AG04449 (cell line): ENCODE measurements at regions not wholly inside any gene's neighbourhood (a gene's known extent, or its start where the extent isn't known, plus 50 kb on each side); places are given as distances from the start of the nearest gene placed in this dataset.

Source experiments
- CTCF ChIA-PET: fragments of 350-600 bp; formaldehyde crosslinking; extraction: SDS; loops from one replicate; lab custom pipeline; 2021; ENCODE audit warnings: antibody characterized with exemption; lab: Yijun Ruan, JAX
- POLR2A ChIA-PET: fragments of 400-600, 350-600 bp; formaldehyde crosslinking; extraction: SDS; loops from one replicate; lab custom pipeline; 2020; ENCODE audit warnings: antibody characterized with exemption, inconsistent platforms; lab: Yijun Ruan, JAX
- DNase-seq: peaks from one replicate; pipeline ENCODE4 v3.0.0-alpha.2; 2010; ENCODE audit warnings: low read depth, low spot score
- H3K4me3 ChIP-seq: 2 replicates; pipeline ENCODE4 v1.5.1; 2011; ENCODE audit warnings: low read depth, mild to moderate bottlenecking, control low read depth, low read length
- CTCF ChIP-seq: IDR thresholded peaks from one replicate; pipeline ENCODE4 v1.5.1; 2011; ENCODE audit warnings: mild to moderate bottlenecking, moderate library complexity, low read length, control low read depth, inconsistent platforms; ENCODE audit not compliant: insufficient read depth; ENCODE audit errors: missing control alignments

DNA sequence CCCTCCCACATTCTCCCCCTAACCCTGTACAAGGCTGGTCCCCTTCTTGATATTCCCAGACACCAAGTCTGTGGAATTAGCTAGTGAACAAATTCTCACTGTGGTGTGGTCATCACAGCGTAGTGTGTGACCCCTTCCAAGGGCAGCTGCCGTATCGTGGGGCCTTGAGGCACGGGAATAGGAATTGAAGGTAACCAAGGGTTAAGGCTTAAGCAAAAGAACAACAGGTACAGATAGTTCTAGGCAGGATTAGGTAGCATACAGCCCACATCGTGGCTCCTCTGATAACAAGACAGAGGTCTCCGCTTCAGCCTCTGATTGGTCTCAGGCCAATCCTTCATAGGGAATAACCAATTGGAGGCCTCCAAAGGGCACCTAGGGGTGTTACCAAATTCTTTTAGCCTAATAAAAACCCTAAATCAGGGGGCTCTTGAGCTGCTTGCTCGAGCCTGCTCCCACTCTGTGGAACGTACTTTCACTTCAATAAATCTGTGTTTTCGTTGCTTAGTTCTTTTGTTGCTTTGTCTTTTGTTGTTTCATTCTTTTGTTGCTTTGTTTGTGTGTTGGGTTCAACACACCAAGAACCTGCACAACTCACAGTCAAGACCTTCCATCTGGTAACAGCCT, 64.7 kb downstream of the GPR6 start:
- no peak overlapping the region for H3K4me3 ChIP-seq
- no peak for TF ChIP-seq CTCF
- CTCF ChIA-PET: interaction anchor here (1.1 to 10.3 kb wide), 5 partner anchors 10 to 515 kb away, joined by 3 to 551 read pairs (median 17); partner anchors contain the start of genes AK9 and FIG4
- DNase-seq: no peak
- POLR2A ChIA-PET: no interaction called here

DNA sequence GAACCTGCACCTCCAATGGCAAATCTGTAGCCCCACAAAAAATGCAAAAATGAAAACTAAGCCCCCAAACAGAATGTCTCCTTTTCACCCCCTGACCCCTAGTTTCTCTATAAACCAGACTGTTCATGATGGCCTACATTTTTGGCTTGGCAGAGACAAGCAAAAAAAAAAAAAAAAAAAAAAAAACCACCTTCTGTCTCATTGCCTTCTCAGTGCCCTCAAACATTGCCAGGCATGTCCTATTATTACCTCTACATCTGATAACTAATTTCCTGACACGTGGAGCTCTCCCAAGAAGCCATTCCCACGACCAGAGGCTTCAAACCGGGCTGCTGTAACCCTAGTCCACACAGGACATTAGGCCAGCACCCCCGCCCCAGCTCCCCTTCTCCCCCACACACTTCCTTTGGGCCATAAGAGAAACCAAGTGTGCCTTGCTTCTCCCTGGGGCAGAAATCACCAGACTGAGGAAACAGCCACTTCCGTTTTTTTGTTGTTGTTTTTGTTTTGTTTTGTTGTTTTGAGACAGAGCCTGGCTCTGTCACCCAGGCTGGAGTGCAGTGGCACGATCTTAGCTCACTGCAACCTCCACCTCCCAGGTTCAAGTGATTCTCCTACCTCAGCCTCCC, 65.4 kb downstream of the GPR6 start:
- CTCF ChIA-PET: interaction anchor here (1.1 to 10.3 kb wide), 4 partner anchors 10 to 516 kb away, joined by 3 to 551 read pairs (median 112); partner anchors contain the start of genes AK9 and FIG4
- no peak for DNase-seq
- H3K4me3 ChIP-seq: no peak overlapping the region
- POLR2A ChIA-PET: no interaction called here
- no peak for TF ChIP-seq CTCF

DNA sequence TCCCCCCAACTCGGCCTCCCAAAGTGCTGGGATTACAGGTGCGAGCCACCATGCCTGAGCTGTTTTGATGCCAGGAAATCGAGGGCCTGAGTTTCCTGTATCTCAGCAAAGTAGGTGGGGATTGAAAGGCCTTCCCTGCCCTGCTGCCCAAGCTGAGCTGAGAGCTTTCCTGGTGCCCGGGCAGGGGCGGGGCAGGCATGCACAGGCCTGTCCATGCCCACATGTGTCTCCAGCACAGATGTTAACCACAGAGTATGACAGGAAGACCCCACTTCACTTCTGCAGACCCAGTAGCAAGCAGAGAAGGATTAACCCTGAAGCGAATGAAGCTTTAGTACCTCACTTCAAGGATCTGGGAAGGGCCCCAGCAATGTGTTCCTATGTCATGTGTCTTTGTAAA, 66.0 kb downstream of the GPR6 start:
- POLR2A ChIA-PET: interaction anchor here (0.5 kb wide), 1 partner anchor 835 kb away, joined by 3 read pairs; no protein-coding TSS in a partner anchor
- TF ChIP-seq CTCF: no peak
- CTCF ChIA-PET: interaction anchor here (0.9 to 10.3 kb wide), 5 partner anchors 9 to 516 kb away, joined by 3 to 551 read pairs (median 17); partner anchors contain the start of genes AK9 and FIG4
- no peak for DNase-seq
- no peak overlapping the region for H3K4me3 ChIP-seq

DNA sequence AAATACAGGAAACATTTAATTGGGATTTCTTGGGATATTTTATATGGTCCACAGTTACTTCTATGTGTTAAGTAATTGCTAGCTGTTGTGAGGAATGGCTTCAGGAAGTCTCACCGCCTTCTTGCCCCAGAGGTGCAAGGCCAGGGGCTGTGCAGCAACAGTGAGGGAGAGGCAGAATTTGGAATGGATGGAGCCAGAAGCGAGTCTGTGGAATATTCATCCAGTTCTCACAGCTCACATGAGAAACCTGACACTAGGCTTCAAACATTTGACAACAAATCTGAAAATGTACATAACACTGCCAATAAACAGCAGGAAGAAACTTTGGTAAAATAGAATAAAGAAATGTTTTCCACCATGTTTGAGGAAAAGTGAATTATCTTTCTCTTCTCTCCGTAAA, 66.5 kb downstream of the GPR6 start:
- POLR2A ChIA-PET: interaction anchor here (0.5 kb wide), 1 partner anchor 835 kb away, joined by 3 read pairs; no protein-coding TSS in a partner anchor
- no peak for DNase-seq
- CTCF ChIA-PET: interaction anchor here (0.8 to 10.3 kb wide), 6 partner anchors 9 to 517 kb away, joined by 3 to 551 read pairs (median 10); partner anchors contain the start of genes AK9 and FIG4
- no peak overlapping the region for H3K4me3 ChIP-seq
- no peak for TF ChIP-seq CTCF

GRCh38 chr6:110048221-110048875, 70.2 kb downstream of the GPR6 start:
- DNase-seq: no peak
- ChIA-PET CTCF (interaction anchor here (1.2 to 4.7 kb wide), 5 partner anchors 9 to 521 kb away, joined by 3 to 41 read pairs (median 6); no protein-coding TSS in a partner anchor), POLR2A (no interaction called here)
- H3K4me3 ChIP-seq: no peak overlapping the region
- TF ChIP-seq CTCF: no peak
